NB4 (cell line): ENCODE measurements at regions not wholly inside any gene's neighbourhood (a gene's known extent, or its start where the extent isn't known, plus 50 kb on each side); places are given as distances from the start of the nearest gene placed in this dataset.

ENCODE experiments used
- CTCF ChIP-seq: IDR thresholded peaks from one replicate; pipeline ENCODE4 v1.5.1; 2012; ENCODE audit warnings: low read depth, low read length
- MAX ChIP-seq: IDR thresholded peaks from 2 replicates; pipeline ENCODE4 v1.6.1; 2011; ENCODE audit warnings: low read depth, low read length
- MYC ChIP-seq: IDR thresholded peaks from 2 replicates; pipeline ENCODE4 v1.6.1; 2011; ENCODE audit warnings: low read depth, low read length
- POLR2A ChIP-seq: IDR thresholded peaks from 2 replicates; pipeline ENCODE4 v1.6.1; 2011; ENCODE audit warnings: mild to moderate bottlenecking; ENCODE audit not compliant: insufficient read length; ENCODE audit errors: extremely low read depth

GRCh38 chr6:165059032-165059431 lies 250.4 kb downstream of the C6orf118 start:
- TF ChIP-seq CTCF (no peak), POLR2A (no peak), MYC (no peak), MAX (no peak)
